GM19395 (cell line): ENCODE measurements at regions not wholly inside any gene's neighbourhood (a gene's known extent, or its start where the extent isn't known, plus 50 kb on each side); places are given as distances from the start of the nearest gene placed in this dataset.

ENCODE experiments used
- ATAC-seq: cut with Tn5 transposase; IDR thresholded peaks from one replicate; pipeline ENCODE4 v1.9.1; 2021; ENCODE audit warnings: mild to moderate bottlenecking, moderate library complexity; ENCODE audit not compliant: unreplicated experiment

GRCh38 chr15:39454189-39454986 lies 126.5 kb upstream of the THBS1 start:
- ATAC-seq = no peak

- no peak for ATAC-seq
These were observed 125.3 kb upstream of the THBS1 start for GRCh38 chr15:39455471-39455991.

GRCh38 chr15:39456159-39456558 lies 124.7 kb upstream of the THBS1 start:
- no peak for ATAC-seq

GRCh38 chr15:39456582-39457330 lies 124.1 kb upstream of the THBS1 start:
- no peak for ATAC-seq

GRCh38 chr15:39458131-39458530 lies 122.7 kb upstream of the THBS1 start:
- no peak for ATAC-seq

- no peak for ATAC-seq
These were observed 121.3 kb upstream of the THBS1 start for GRCh38 chr15:39459548-39459947.

GRCh38 chr15:39460748-39461147 lies 120.1 kb upstream of the THBS1 start:
- ATAC-seq = no peak

GRCh38 chr15:39461536-39462130 lies 119.2 kb upstream of the THBS1 start:
- no peak for ATAC-seq

- no peak for ATAC-seq
These were observed 118.2 kb upstream of the THBS1 start for GRCh38 chr15:39462691-39463090.

- ATAC-seq = no peak
These were observed 114.8 kb upstream of the THBS1 start for GRCh38 chr15:39465843-39466749.

- ATAC-seq = no peak
These were observed 114.2 kb upstream of the THBS1 start for GRCh38 chr15:39466750-39467105.

GRCh38 chr15:39468331-39468730 lies 112.5 kb upstream of the THBS1 start:
- ATAC-seq = no peak

- ATAC-seq = no peak
These were observed 112.1 kb upstream of the THBS1 start for GRCh38 chr15:39468828-39469227.

GRCh38 chr15:39471785-39472574 lies 108.9 kb upstream of the THBS1 start:
- ATAC-seq = no peak

- ATAC-seq = no peak
These were observed 108.1 kb upstream of the THBS1 start for GRCh38 chr15:39472621-39473297.

GRCh38 chr15:39473298-39473947 lies 107.5 kb upstream of the THBS1 start:
- no peak for ATAC-seq

- no peak for ATAC-seq
These were observed 106.2 kb upstream of the THBS1 start for GRCh38 chr15:39474657-39475056.

- ATAC-seq = no peak
These were observed 101.9 kb upstream of the THBS1 start for GRCh38 chr15:39478996-39479395.

- ATAC-seq = no peak
These were observed 101.0 kb upstream of the THBS1 start for GRCh38 chr15:39479911-39480310.
